Calu3 (cell line): ENCODE measurements at regions not wholly inside any gene's neighbourhood (a gene's known extent, or its start where the extent isn't known, plus 50 kb on each side); places are given as distances from the start of the nearest gene placed in this dataset.

ENCODE experiments used
- BruUV-seq: library from RNA; stranded (reverse); fragments of 400-500 nt; replicated peaks from 2 replicates; lab custom pipeline; 2021; lab: Mats Ljungman, UMichigan
- CTCF ChIA-PET: fragments of 300-600 bp; sonication (Branson Sonifier 250); formaldehyde crosslinking; loops from one replicate; lab custom pipeline; 2022; ENCODE audit warnings: antibody characterized with exemption; lab: Charles Lee
- DNase-seq: peaks from one replicate; pipeline ENCODE4 v3.0.0; 2022
- H3K27ac Mint-ChIP-seq: one replicate; pipeline ENCODE4 v1.8.0; 2022; ENCODE audit warnings: mixed read lengths; ENCODE audit not compliant: unreplicated experiment
- H3K27me3 Mint-ChIP-seq: one replicate; pipeline ENCODE4 v1.8.0; 2022; ENCODE audit warnings: mixed read lengths; ENCODE audit not compliant: unreplicated experiment
- H3K36me3 Mint-ChIP-seq: one replicate; pipeline ENCODE4 v1.8.0; 2022; ENCODE audit warnings: mild to moderate bottlenecking, moderate library complexity, mixed read lengths; ENCODE audit not compliant: insufficient read depth, unreplicated experiment
- H3K4me1 Mint-ChIP-seq: one replicate; pipeline ENCODE4 v1.8.0; 2022; ENCODE audit warnings: mild to moderate bottlenecking, low read depth, mixed read lengths; ENCODE audit not compliant: unreplicated experiment
- H3K4me3 Mint-ChIP-seq: one replicate; pipeline ENCODE4 v1.8.0; 2022; ENCODE audit warnings: mild to moderate bottlenecking, low read depth, moderate library complexity, mixed read lengths; ENCODE audit not compliant: unreplicated experiment
- H3K9me3 Mint-ChIP-seq: one replicate; pipeline ENCODE4 v1.8.0; 2022; ENCODE audit warnings: low read depth, mixed read lengths; ENCODE audit not compliant: unreplicated experiment
- CTCF ChIP-seq: fragments of 200-600 bp; IDR thresholded peaks from one replicate; pipeline ENCODE4 v1.8.0; 2022; ENCODE audit warnings: antibody characterized with exemption; ENCODE audit not compliant: unreplicated experiment
- intact Hi-C: fragments of 100-400 bp; cut with micrococcal nuclease; formaldehyde crosslinking; loops from one replicate; pipeline ENCODE4 v1.10.0; 2022; ENCODE audit not compliant: unreplicated experiment

GRCh38 chr1:42096554-42096953, 56.7 kb upstream of the GUCA2B start:
- no TSS peak for BruUV-seq
- H3K4me3 Mint-ChIP-seq = no peak overlapping the region
- H3K27me3 Mint-ChIP-seq = peaks cover 10% of the 10 kb centered on the region
- no peak overlapping the region for H3K27ac Mint-ChIP-seq
- CTCF ChIA-PET = no interaction called here
- DNase-seq = no peak
- H3K36me3 Mint-ChIP-seq = no peaks in the 10 kb centered on the region
- no peaks in the 10 kb centered on the region for H3K4me1 Mint-ChIP-seq
- intact Hi-C loops = no loop called here
- peaks cover 4% of the 10 kb centered on the region for H3K9me3 Mint-ChIP-seq
- TF ChIP-seq CTCF = no peak

DNA sequence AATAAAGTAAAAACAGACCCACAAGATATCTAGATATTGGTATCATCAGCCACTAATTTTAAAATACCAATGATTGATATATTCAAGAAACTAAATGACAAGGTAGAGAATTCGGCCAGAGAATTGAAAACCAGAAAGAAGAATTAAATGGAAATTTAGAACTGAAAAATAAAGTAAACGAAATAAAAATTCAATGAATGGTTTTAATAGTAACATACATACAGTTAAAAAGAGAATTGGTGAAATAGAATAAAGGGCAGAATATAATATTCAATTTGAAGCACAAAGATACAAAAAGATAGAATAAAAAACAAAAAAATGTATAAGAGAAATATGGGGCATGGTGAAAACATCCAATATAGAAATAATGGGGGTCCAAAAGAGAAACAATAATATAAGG, 64.0 kb upstream of the GUCA2B start:
- no peaks in the 10 kb centered on the region for H3K4me1 Mint-ChIP-seq
- CTCF ChIA-PET = no interaction called here
- TF ChIP-seq CTCF = no peak
- H3K27me3 Mint-ChIP-seq = no peaks in the 10 kb centered on the region
- no peak overlapping the region for H3K27ac Mint-ChIP-seq
- no peak overlapping the region for H3K4me3 Mint-ChIP-seq
- H3K36me3 Mint-ChIP-seq = no peaks in the 10 kb centered on the region
- H3K9me3 Mint-ChIP-seq = peaks cover 8% of the 10 kb centered on the region
- BruUV-seq = no TSS peak
- intact Hi-C loops = no loop called here
- no peak for DNase-seq

DNA sequence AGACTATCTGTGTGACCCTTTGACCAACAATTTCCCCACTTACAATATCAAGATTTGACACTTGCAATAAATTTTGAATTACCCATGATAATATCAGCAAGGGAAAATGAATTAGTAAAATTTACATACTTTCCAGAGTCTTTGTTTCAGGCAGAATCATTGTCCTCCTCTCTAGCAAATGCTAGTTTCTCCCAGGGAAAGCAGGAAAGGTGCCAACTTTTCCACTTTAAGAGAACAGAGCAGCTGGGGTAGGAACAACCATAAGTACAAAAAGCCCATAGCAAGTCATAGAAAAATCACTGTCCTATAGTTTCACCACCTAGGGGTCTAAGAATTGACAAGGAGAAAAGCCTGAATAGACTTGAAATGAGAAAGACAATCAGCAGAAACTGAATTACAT, 67.1 kb upstream of the GUCA2B start:
- H3K27me3 Mint-ChIP-seq = no peaks in the 10 kb centered on the region
- peaks cover 8% of the 10 kb centered on the region for H3K4me1 Mint-ChIP-seq
- CTCF ChIA-PET = no interaction called here
- H3K27ac Mint-ChIP-seq = no peak overlapping the region
- H3K36me3 Mint-ChIP-seq = no peaks in the 10 kb centered on the region
- intact Hi-C loops = no loop called here
- H3K9me3 Mint-ChIP-seq = peaks cover 4% of the 10 kb centered on the region
- no peak for TF ChIP-seq CTCF
- no peak overlapping the region for H3K4me3 Mint-ChIP-seq
- no peak for DNase-seq
- no TSS peak for BruUV-seq

GRCh38 chr1:42085596-42085995, 67.6 kb upstream of the GUCA2B start:
- H3K27ac Mint-ChIP-seq = no peak overlapping the region
- H3K27me3 Mint-ChIP-seq = no peaks in the 10 kb centered on the region
- no peaks in the 10 kb centered on the region for H3K36me3 Mint-ChIP-seq
- no peak overlapping the region for H3K4me3 Mint-ChIP-seq
- BruUV-seq = no TSS peak
- CTCF ChIA-PET = no interaction called here
- H3K9me3 Mint-ChIP-seq = peaks cover 4% of the 10 kb centered on the region
- H3K4me1 Mint-ChIP-seq = peaks cover 14% of the 10 kb centered on the region
- intact Hi-C loops = no loop called here
- TF ChIP-seq CTCF = no peak
- DNase-seq = no peak

GRCh38 chr1:42081475-42081874, 71.7 kb upstream of the GUCA2B start:
- no peaks in the 10 kb centered on the region for H3K36me3 Mint-ChIP-seq
- TF ChIP-seq CTCF = no peak
- peak; percentile 42 for DNase-seq
- H3K27me3 Mint-ChIP-seq = peaks cover 8% of the 10 kb centered on the region
- intact Hi-C loops = no loop called here
- no peak overlapping the region for H3K27ac Mint-ChIP-seq
- no TSS peak for BruUV-seq
- CTCF ChIA-PET = interaction anchor here (0.6 kb wide), 1 partner anchor 1376 kb away, joined by 3 read pairs; no protein-coding TSS in a partner anchor
- H3K4me1 Mint-ChIP-seq = peaks cover 17% of the 10 kb centered on the region
- no peak overlapping the region for H3K4me3 Mint-ChIP-seq
- H3K9me3 Mint-ChIP-seq = no peaks in the 10 kb centered on the region
